IMR-90 (cell line): ENCODE measurements at regions not wholly inside any gene's neighbourhood (a gene's known extent, or its start where the extent isn't known, plus 50 kb on each side); places are given as distances from the start of the nearest gene placed in this dataset.

Source experiments
- ATAC-seq: fragments of 200-7000 bp; cut with Tn5 transposase; 2 replicates; pipeline ENCODE4 v1.9.1; 2020; ENCODE audit warnings: low read depth, mild to moderate bottlenecking, moderate library complexity
- BruUV-seq: library from RNA; stranded (reverse); fragments of 400-500 nt; replicated peaks from 2 replicates; lab custom pipeline; 2021; lab: Mats Ljungman, UMichigan
- CTCF ChIA-PET: fragments of 300-600 bp; formaldehyde crosslinking; extraction: SDS; loops from one replicate; lab custom pipeline; 2021; ENCODE audit warnings: antibody characterized with exemption; lab: Yijun Ruan, JAX
- POLR2A ChIA-PET: fragments of 300-600 bp; sonication (Branson Sonifier 250); formaldehyde crosslinking; loops from one replicate; lab custom pipeline; 2022; ENCODE audit warnings: antibody characterized with exemption; ENCODE audit not compliant: unreplicated experiment; lab: Charles Lee
- DNase-seq: peaks from one replicate; pipeline ENCODE4 v3.0.0; 2013
- H2AFZ ChIP-seq: replicated peaks from 2 replicates; pipeline ENCODE3; 2013; ENCODE audit warnings: low read length, mild to moderate bottlenecking; ENCODE audit not compliant: poor library complexity
- H2AK5ac ChIP-seq: 2 replicates; pipeline ENCODE4 v1.6.1; 2013; ENCODE audit warnings: low read depth, low read length, inconsistent platforms
- H2AK9ac ChIP-seq: replicated peaks from 2 replicates; pipeline ENCODE3; 2013; ENCODE audit warnings: mild to moderate bottlenecking, low read depth, low read length, moderate library complexity; ENCODE audit not compliant: poor library complexity
- H2BK120ac ChIP-seq: 2 replicates; pipeline ENCODE4 v1.6.1; 2013; ENCODE audit warnings: low read depth, low read length, inconsistent platforms
- H2BK15ac ChIP-seq: 3 replicates; pipeline ENCODE4 v1.6.1; 2013; ENCODE audit warnings: low read depth, low read length, inconsistent platforms
- H2BK20ac ChIP-seq: 2 replicates; pipeline ENCODE4 v1.6.1; 2013; ENCODE audit warnings: low read depth, mild to moderate bottlenecking, inconsistent platforms, low read length, moderate library complexity
- H2BK5ac ChIP-seq: 2 replicates; pipeline ENCODE4 v1.6.1; 2013; ENCODE audit warnings: mild to moderate bottlenecking, low read depth, low read length, inconsistent platforms; ENCODE audit not compliant: poor library complexity, severe bottlenecking
- H3K14ac ChIP-seq: replicated peaks from 2 replicates; pipeline ENCODE4 v1.6.1; 2013; ENCODE audit warnings: low read depth, low read length, inconsistent platforms
- H3K18ac ChIP-seq: 2 replicates; pipeline ENCODE4 v1.6.1; 2013; ENCODE audit warnings: low read depth, low read length, control low read depth
- H3K23ac ChIP-seq: 2 replicates; pipeline ENCODE4 v1.6.1; 2013; ENCODE audit warnings: low read depth, low read length, inconsistent platforms
- H3K27ac ChIP-seq: 2 replicates; pipeline ENCODE4 v1.5.1; 2013; ENCODE audit warnings: mild to moderate bottlenecking, control low read depth, low read length; ENCODE audit not compliant: insufficient read depth
- H3K27me3 ChIP-seq: 2 replicates; pipeline ENCODE4 v1.6.1; 2013; ENCODE audit warnings: low read length; ENCODE audit not compliant: control insufficient read depth, insufficient read depth
- H3K36me3 ChIP-seq: 2 replicates; pipeline ENCODE4 v1.6.1; 2013; ENCODE audit warnings: low read length, mixed read lengths; ENCODE audit not compliant: control insufficient read depth, insufficient read depth
- H3K4ac ChIP-seq: 2 replicates; pipeline ENCODE4 v1.6.1; 2013; ENCODE audit warnings: low read depth, low read length, inconsistent platforms
- H3K4me1 ChIP-seq: 2 replicates; pipeline ENCODE4 v1.6.1; 2013; ENCODE audit warnings: low read length, mixed read lengths; ENCODE audit not compliant: control insufficient read depth, insufficient read depth
- H3K4me2 ChIP-seq: 2 replicates; pipeline ENCODE4 v1.6.1; 2013; ENCODE audit warnings: low read depth, mild to moderate bottlenecking, control low read depth, low read length, moderate library complexity
- H3K4me3 ChIP-seq: 2 replicates; pipeline ENCODE4 v1.5.1; 2013; ENCODE audit warnings: low read depth, mild to moderate bottlenecking, control low read depth, low read length, moderate library complexity; ENCODE audit not compliant: insufficient read depth
- H3K56ac ChIP-seq: 2 replicates; pipeline ENCODE4 v1.6.1; 2013; ENCODE audit warnings: low read length, inconsistent platforms; ENCODE audit not compliant: insufficient read depth; ENCODE audit errors: extremely low read depth
- H3K79me1 ChIP-seq, 2 experiments: 2 replicates each; pipeline ENCODE4 v1.6.1; 2013; ENCODE audit warnings: low read length in 2 of 2, inconsistent platforms in 1 of 2, low read depth in 1 of 2
- H3K9ac ChIP-seq: 2 replicates; pipeline ENCODE4 v1.6.1; 2013; ENCODE audit warnings: low read depth, low read length, control low read depth
- H3K9me1 ChIP-seq: 2 replicates; pipeline ENCODE4 v1.6.1; 2013; ENCODE audit warnings: low read length, inconsistent platforms; ENCODE audit not compliant: insufficient read depth
- H3K9me3 ChIP-seq: 2 replicates; pipeline ENCODE4 v1.6.1; 2013; ENCODE audit warnings: low read length; ENCODE audit not compliant: control insufficient read depth, insufficient read depth
- H4K20me1 ChIP-seq: 2 replicates; pipeline ENCODE4 v1.6.1; 2013; ENCODE audit warnings: low read length, inconsistent platforms; ENCODE audit not compliant: insufficient read depth
- H4K5ac ChIP-seq: 2 replicates; pipeline ENCODE4 v1.6.1; 2013; ENCODE audit warnings: mild to moderate bottlenecking, low read depth, low read length, control low read depth
- H4K8ac ChIP-seq, 2 experiments: 2 replicates each; pipeline ENCODE4 v1.6.1; 2013; ENCODE audit warnings: low read depth in 2 of 2, low read length in 2 of 2, control low read depth in 1 of 2, inconsistent platforms in 1 of 2
- H4K91ac ChIP-seq: 2 replicates; pipeline ENCODE4 v1.6.1; 2013; ENCODE audit warnings: low read depth, low read length, inconsistent platforms; ENCODE audit not compliant: insufficient read depth
- BHLHE40 ChIP-seq: fragments of 150-350 bp; IDR thresholded peaks from 2 replicates; pipeline ENCODE4 v1.6.1; 2016; ENCODE audit warnings: mild to moderate bottlenecking, low read depth, low read length
- CEBPB ChIP-seq: IDR thresholded peaks from 2 replicates; pipeline ENCODE4 v1.6.1; 2012; ENCODE audit warnings: low read depth, low read length, improper control_type of control experiment
- CHD1 ChIP-seq: IDR thresholded peaks from 2 replicates; pipeline ENCODE4 v1.6.1; 2012; ENCODE audit warnings: low read depth, low read length, improper control_type of control experiment
- FOS ChIP-seq: fragments of 150-350 bp; IDR thresholded peaks from 2 replicates; pipeline ENCODE4 v1.6.1; 2016; ENCODE audit warnings: low read depth, low read length
- MAFK ChIP-seq: IDR thresholded peaks from 2 replicates; pipeline ENCODE4 v1.6.1; 2012; ENCODE audit warnings: low read depth, low read length, improper control_type of control experiment
- MAZ ChIP-seq: IDR thresholded peaks from 2 replicates; pipeline ENCODE4 v1.6.1; 2012; ENCODE audit warnings: low read depth, mild to moderate bottlenecking, low read length, improper control_type of control experiment, moderate library complexity, borderline replicate concordance
- MXI1 ChIP-seq: IDR thresholded peaks from 2 replicates; pipeline ENCODE4 v1.6.1; 2012; ENCODE audit warnings: low read depth, mild to moderate bottlenecking, low read length, moderate library complexity, borderline replicate concordance
- NFE2L2 ChIP-seq: fragments of 150-350 bp; IDR thresholded peaks from 2 replicates; pipeline ENCODE4 v1.6.1; 2016; ENCODE audit warnings: low read depth, mild to moderate bottlenecking, low read length
- POLR2A ChIP-seq: IDR thresholded peaks from 2 replicates; pipeline ENCODE4 v1.6.1; 2012; ENCODE audit warnings: mild to moderate bottlenecking, low read depth, low read length
- RAD21 ChIP-seq: IDR thresholded peaks from 2 replicates; pipeline ENCODE4 v1.6.1; 2012; ENCODE audit warnings: low read length, improper control_type of control experiment
- RCOR1 ChIP-seq: IDR thresholded peaks from 2 replicates; pipeline ENCODE4 v1.6.1; 2012; ENCODE audit warnings: mild to moderate bottlenecking, low read length, improper control_type of control experiment; ENCODE audit not compliant: insufficient replicate concordance
- RFX5 ChIP-seq: IDR thresholded peaks from 2 replicates; pipeline ENCODE4 v1.8.0; 2012; ENCODE audit warnings: low read depth, mild to moderate bottlenecking, low read length, moderate library complexity
- SMC3 ChIP-seq: fragments of 150-350 bp; IDR thresholded peaks from 2 replicates; pipeline ENCODE4 v1.6.1; 2016; ENCODE audit warnings: low read depth, mild to moderate bottlenecking, antibody characterized with exemption, low read length, moderate library complexity
- WGBS, 2 experiments: methylation state at CpG; one replicate each; pipeline versions ENCODE4 v1.1.5 to v1.1.7; 2013; ENCODE audit warnings: missing lambda C conversion rate in 2 of 2; ENCODE audit not compliant: insufficient read length in 1 of 2; ENCODE audit errors: extremely low coverage in 2 of 2; 5-methylcytosine and 5-hydroxymethylcytosine counted together
- dilution Hi-C: fragments of 300-500 bp; cut with HindIII; formaldehyde crosslinking; loops from one replicate; pipeline ENCODE4 v1.14.3; 2018; ENCODE audit warnings: low sequenced_read_pairs; ENCODE audit not compliant: unreplicated experiment
- in situ Hi-C: fragments of 300-500 bp; cut with MboI; formaldehyde crosslinking; loops from 3 replicates; pipeline ENCODE4 v1.14.3; 2019; ENCODE audit warnings: low sequenced_read_pairs, inconsistent platforms, mixed read lengths
- intact Hi-C: fragments of 100-400 bp; cut with micrococcal nuclease; formaldehyde crosslinking; loops from 2 replicates; pipeline ENCODE4 v1.10.0; 2022
- TF ChIP-seq, protein P1 (sequence below): fragments of 150-350 bp; IDR thresholded peaks from 2 replicates; pipeline ENCODE4 v1.6.1; 2017; ENCODE audit warnings: mild to moderate bottlenecking, antibody characterized with exemption, low read length, low read depth
- TF ChIP-seq, protein P2 (sequence below): conservative IDR thresholded peaks from 2 replicates; pipeline ENCODE4 v1.5.1; 2012; ENCODE audit warnings: mild to moderate bottlenecking, low read depth, low read length, improper control_type of control experiment
- TF ChIP-seq, protein P3 (sequence below): fragments of 150-350 bp; IDR thresholded peaks from 2 replicates; pipeline ENCODE4 v1.6.1; 2016; ENCODE audit warnings: low read depth, mild to moderate bottlenecking, low read length, moderate library complexity, borderline replicate concordance

DNA sequence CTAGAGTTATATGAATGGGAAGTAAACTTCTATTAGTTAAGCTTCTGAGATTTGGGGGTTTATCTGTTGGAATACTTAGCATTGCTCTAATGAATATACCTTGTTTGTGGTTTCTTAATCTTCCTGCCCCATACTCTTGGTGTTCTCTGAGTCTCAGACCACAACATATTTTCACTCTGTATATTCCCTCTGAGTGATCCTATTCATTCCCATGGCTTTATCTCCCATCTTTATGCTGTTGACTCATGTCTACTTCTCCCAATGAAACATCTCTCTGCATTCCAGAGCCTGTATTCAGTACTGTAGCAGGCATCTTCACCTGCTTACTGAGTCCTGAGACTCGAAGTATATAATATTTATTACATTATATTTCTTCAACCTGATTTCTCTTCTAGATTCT, 283.7 kb upstream of the MAP3K7 start:
- H4K20me1 ChIP-seq: no peaks in the 10 kb centered on the region
- TF ChIP-seq RFX5: no peak
- TF ChIP-seq POLR2A: no peak
- no peak for TF ChIP-seq FOS
- no peak for TF ChIP-seq MAFK
- TF ChIP-seq, protein P1, sequence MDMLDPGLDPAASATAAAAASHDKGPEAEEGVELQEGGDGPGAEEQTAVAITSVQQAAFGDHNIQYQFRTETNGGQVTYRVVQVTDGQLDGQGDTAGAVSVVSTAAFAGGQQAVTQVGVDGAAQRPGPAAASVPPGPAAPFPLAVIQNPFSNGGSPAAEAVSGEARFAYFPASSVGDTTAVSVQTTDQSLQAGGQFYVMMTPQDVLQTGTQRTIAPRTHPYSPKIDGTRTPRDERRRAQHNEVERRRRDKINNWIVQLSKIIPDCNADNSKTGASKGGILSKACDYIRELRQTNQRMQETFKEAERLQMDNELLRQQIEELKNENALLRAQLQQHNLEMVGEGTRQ: no peak
- TF ChIP-seq MAZ: no peak
- TF ChIP-seq SMC3: no peak
- TF ChIP-seq CEBPB: no peak
- TF ChIP-seq MXI1: no peak
- TF ChIP-seq RAD21: no peak
- TF ChIP-seq, protein P2, sequence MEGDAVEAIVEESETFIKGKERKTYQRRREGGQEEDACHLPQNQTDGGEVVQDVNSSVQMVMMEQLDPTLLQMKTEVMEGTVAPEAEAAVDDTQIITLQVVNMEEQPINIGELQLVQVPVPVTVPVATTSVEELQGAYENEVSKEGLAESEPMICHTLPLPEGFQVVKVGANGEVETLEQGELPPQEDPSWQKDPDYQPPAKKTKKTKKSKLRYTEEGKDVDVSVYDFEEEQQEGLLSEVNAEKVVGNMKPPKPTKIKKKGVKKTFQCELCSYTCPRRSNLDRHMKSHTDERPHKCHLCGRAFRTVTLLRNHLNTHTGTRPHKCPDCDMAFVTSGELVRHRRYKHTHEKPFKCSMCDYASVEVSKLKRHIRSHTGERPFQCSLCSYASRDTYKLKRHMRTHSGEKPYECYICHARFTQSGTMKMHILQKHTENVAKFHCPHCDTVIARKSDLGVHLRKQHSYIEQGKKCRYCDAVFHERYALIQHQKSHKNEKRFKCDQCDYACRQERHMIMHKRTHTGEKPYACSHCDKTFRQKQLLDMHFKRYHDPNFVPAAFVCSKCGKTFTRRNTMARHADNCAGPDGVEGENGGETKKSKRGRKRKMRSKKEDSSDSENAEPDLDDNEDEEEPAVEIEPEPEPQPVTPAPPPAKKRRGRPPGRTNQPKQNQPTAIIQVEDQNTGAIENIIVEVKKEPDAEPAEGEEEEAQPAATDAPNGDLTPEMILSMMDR: no peak
- TF ChIP-seq, protein P3, sequence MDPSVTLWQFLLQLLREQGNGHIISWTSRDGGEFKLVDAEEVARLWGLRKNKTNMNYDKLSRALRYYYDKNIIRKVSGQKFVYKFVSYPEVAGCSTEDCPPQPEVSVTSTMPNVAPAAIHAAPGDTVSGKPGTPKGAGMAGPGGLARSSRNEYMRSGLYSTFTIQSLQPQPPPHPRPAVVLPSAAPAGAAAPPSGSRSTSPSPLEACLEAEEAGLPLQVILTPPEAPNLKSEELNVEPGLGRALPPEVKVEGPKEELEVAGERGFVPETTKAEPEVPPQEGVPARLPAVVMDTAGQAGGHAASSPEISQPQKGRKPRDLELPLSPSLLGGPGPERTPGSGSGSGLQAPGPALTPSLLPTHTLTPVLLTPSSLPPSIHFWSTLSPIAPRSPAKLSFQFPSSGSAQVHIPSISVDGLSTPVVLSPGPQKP: no peak
- TF ChIP-seq CHD1: no peak
- no peak for TF ChIP-seq BHLHE40
- TF ChIP-seq NFE2L2: no peak
- TF ChIP-seq RCOR1: no peak
- H3K18ac ChIP-seq: no peak overlapping the region
- H3K14ac ChIP-seq: no peak overlapping the region
- H3K56ac ChIP-seq: no peak overlapping the region
- DNase-seq (no peak), ATAC-seq (no peak)
- no peaks in the 10 kb centered on the region for H3K79me1 ChIP-seq
- no peak overlapping the region for H2AK9ac ChIP-seq
- H2BK20ac ChIP-seq: no peak overlapping the region
- intact Hi-C loops: no loop called here
- H2BK15ac ChIP-seq: no peak overlapping the region
- dilution Hi-C loops: no loop called here
- H3K9me3 ChIP-seq: no peaks in the 10 kb centered on the region
- no peak overlapping the region for H3K4ac ChIP-seq
- in situ Hi-C loops: no loop called here
- H3K4me2 ChIP-seq: no peak overlapping the region
- no peak overlapping the region for H2AK5ac ChIP-seq
- no peaks in the 10 kb centered on the region for H3K36me3 ChIP-seq
- no peak overlapping the region for H3K4me3 ChIP-seq
- WGBS, 2 experiments: no CpG with 5 or more reads among the region's 1 CpG
- no peak overlapping the region for H3K27ac ChIP-seq
- BruUV-seq: no TSS peak
- POLR2A ChIA-PET: no interaction called here
- no peaks in the 10 kb centered on the region for H3K9me1 ChIP-seq
- H4K8ac ChIP-seq: no peak overlapping the region
- no peak overlapping the region for H2BK120ac ChIP-seq
- CTCF ChIA-PET: no interaction called here
- no peaks in the 10 kb centered on the region for H3K4me1 ChIP-seq
- no peak overlapping the region for H2BK5ac ChIP-seq
- no peaks in the 10 kb centered on the region for H3K27me3 ChIP-seq
- no peak overlapping the region for H4K5ac ChIP-seq
- no peak overlapping the region for H3K9ac ChIP-seq
- no peak overlapping the region for H3K23ac ChIP-seq
- H4K91ac ChIP-seq: no peak overlapping the region
- H2AFZ ChIP-seq: no peak overlapping the region
